NCI-H146 (cell line): ENCODE measurements at regions not wholly inside any gene's neighbourhood (a gene's known extent, or its start where the extent isn't known, plus 50 kb on each side); places are given as distances from the start of the nearest gene placed in this dataset.

Experiments used
- DNase-seq: peaks from one replicate; lab custom pipeline; 2025; lab: John Stamatoyannopoulos, UW

DNA sequence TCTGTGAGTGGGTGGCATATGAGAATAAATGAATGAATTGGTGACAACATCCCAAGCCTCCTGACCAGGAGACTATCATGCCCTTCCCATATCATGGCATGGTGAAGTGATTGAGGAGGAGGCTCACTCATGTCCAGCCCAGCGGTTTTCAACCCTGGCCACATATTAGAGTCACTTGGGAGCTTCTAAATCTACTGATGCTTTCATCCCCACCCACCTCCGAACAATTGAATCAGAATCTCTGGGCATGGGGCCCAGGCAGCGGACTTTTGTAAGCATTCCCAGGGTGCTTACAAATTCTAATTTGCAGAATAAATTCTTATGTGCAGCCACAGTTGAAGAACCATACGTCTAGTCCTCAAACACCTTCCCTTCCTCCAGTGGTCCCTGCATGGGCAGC is 81.7 kb upstream of the SEC11C start:
- DNase-seq = no peak

DNA sequence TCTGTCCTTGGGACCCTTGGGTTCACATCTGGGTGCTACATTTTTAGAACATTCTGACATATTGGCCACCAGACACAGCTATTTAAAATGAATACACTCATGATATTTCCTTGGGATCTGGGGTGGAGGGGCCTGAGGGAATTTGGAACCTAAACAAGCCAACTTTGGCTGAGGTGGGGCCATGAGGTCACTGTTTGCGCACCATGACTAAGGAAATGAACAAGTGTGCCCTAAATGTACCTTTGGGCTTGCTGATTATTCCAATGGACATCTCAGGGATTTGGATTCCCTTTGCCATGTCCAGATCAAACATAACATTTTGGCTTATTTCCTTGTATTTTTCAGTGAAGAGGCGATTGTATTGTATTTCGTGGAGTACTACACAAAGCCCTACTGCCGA is 80.5 kb upstream of the SEC11C start:
- no peak for DNase-seq

DNA sequence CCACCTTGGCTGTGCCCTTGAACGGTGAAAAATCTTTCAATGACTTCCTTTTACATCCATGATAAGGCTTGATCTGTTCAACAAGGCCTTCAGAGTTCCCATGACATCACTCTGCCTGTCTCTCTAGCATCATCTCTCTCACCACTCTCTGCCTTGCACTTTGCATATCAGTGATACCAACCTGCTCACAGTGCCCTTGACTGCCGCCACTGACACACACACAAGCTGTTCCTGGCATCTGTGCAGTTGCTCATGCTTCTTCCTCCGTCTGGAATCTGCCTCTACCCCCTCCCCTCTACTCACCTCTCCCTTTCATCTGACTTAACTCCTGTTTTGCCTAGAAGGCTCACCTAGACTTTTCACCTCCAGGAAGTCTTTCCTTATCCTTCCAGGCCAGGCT is 79.1 kb upstream of the SEC11C start:
- DNase-seq = no peak

DNA sequence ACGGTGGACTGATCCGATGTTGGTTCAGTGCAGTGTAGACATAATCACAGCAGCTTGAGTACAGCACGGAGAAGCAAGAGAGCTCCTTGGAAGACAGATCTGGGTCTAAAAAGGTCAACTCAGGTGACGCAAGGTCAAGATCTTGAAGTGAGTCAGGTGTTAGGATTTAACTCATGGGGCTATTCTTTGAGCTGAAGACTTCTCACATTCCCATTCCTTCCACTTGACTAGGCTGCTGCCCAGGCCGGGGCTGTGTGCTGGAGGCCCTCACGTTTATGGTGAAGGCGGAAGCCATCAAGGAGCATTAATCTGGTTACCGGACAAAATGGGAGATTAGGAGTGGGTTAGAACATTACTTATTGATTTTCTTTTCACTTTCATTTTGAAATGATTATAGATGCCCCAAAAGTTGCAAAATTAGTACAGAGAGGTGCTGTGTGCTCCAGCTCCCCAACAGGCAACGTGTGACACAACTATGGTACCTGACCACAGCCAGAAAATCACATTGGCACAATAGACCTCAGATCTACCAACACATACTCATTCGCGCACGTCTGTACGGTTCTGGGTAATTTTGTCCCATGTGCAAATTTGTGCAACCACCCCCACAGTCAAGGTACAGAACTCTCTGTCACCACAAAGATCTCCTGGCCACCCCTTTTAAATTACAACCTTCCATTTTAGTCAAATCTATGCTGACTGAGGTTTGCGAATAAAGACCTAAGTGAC is 77.6 kb upstream of the SEC11C start:
- no peak for DNase-seq

DNA sequence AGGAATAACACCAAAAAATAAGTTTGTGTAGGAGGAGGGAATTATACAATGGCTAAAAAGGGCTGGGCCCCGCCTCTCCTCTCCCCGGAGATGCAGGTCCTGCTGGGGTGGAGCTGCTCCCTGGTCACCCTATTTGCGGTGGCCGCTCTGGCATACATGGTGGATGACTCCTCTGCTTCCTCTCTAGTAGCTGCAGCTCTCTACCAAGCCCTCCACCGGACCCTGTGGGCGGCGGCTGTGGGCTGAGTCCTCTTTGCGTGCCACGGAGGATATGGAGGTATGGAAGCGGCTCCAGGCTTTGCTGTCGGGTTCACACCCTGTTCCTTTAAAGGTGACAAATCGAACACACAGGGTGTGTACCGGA is 77.1 kb upstream of the SEC11C start:
- no peak for DNase-seq

DNA sequence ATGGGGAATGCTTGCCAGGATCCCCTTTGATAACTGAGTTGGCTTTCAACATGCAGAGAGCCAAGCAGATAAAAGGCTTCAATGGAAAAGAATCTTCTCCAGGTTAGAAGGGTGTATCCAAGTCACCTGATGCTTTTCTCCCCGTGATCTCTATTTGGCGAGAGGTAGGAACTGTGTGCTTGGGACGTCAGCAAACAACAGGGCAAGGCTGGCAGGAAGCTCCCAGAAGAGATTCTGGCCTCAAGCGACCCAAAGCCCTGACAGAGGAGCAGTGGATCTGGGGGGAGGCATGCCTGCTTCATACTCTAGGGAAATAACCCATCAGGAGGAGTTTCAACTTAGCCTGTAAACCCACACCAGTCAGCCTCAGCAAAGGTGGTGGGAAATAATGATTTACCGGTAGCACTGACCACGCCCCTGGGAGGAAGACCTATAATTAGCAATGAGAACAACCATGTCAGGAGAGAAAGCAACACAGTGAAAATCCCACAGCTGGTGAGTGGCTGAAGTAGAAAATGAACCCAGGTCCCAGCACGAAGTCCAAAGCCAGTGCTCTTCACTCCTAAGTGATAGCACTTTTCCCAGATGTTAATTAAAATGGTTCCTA is 76.3 kb upstream of the SEC11C start:
- DNase-seq = peak; percentile 68

DNA sequence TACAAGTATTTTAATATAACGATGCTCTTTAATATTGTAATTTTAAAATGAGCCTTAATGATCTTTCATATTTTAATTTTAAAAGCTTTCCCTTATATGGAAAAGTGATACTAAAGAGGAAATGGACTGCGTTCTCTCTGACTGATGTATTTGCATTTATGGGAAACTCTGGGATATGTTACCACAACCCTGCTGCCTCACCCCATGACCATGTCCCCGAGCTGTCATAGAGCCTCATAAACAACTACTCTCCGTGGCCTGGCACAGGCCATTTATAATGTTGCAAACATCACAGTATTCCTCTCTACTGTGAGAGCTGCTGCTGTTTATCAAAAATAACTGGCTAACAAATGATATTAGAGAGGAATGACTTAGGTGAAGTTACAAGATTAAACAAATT is 75.8 kb upstream of the SEC11C start:
- DNase-seq = no peak

DNA sequence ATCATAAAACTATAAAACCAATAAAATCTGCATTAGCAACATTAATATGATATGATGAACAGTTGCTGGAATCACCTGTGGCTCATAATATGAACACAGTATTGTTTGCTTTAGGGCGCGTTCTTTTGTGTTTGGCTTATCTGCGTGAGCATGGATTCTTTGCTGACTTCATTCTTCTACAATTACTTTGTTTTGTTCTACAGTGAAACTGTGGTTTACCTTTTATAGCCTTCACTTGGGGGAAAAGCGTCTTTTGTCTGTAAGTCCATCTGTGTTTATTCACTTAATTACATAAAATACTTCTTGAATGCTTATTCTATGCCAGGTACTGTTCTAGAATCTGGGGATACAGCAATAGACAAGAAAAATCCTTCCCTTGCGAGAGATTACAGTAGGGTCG is 74.0 kb upstream of the SEC11C start:
- DNase-seq = peak; percentile 98

DNA sequence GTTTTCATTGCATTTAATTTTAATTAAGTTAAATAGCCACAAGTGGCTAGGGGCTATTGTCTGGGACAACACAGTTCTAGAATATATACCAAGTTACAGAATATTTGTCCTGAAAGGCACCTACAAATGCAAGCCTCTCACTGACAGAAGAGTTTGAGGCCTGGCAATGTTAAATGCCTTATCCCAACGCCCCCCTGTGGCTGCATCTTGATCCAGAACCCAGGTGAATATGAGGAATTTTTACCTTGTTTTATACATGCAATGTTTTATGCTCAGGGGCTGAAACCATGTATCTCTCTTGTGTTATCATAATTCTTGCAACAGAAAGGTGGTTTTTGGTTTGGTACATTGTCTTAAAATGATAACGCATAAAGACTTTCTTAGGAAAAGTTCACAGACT is 71.8 kb upstream of the SEC11C start:
- peak; percentile 79 for DNase-seq

DNA sequence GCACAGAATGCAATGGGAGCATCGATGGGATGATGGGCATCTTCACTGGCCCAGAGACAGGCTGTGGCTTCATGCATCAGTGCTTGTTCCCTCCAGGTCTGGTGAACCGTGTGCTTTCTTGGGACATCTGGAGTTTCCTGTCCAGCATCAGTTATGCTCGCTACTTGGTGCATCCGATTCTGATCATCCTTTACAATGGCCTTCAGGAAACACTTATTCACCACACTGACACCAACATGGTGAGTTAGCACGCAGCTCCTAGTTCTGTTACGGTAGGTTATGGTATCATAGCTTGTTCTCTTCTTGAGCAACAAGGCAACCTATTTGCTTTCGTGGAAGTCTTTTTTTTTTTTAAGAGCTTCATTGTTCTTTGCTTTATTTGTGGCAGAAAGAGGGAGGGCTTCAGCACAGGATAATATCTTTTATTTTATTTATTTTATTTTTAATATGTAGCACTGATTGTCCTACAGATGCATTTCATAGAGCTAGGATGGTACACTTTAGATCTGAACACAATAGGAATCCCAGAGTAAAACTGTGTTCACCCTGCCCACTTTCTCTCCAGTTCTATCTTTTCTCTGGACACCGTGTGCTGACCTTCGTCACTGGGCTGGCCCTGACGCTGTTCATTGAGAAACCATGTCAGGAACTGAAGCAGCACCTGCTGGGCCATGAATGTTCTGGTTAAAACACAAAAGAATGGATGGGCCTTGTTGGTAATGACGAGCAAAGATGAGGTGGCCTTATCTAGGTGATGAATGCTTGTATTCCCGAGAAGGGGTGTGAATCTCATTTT is 71.2 kb upstream of the SEC11C start:
- DNase-seq = no peak

DNA sequence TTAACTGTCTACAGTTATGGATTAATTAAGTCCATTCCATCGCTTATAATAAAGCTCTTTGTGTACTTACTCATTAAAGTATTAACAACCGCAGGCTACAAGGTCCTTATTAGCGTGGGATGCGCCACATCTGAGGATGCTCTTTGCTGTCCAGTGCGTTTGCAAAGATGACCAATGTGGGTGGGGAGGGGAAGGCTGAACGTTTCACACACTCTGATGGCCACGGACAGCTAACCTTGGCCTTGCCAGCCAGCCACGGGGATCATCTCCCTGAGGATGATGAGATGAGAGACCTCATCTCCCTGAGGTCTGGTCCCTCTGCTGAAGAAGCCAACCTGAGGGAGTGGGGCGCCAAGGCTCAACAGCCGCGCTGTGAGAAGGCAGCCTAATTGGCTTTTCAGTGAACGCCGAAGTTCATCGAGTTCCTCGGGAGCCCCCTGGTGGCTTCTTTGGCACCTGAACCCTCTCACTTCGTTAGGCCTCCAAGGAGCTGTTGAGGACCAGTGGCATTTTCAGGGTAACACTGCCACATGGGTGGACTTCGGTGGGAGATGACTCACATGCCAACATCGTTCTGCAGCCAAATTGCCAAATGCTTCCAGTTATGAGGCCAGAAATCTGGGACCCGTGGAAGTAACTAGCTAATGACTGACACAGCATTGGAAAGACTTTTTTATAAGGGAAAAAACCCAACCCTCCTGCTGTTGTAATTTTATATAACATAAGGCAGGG is 69.3 kb upstream of the SEC11C start:
- DNase-seq = peak; percentile 96

DNA sequence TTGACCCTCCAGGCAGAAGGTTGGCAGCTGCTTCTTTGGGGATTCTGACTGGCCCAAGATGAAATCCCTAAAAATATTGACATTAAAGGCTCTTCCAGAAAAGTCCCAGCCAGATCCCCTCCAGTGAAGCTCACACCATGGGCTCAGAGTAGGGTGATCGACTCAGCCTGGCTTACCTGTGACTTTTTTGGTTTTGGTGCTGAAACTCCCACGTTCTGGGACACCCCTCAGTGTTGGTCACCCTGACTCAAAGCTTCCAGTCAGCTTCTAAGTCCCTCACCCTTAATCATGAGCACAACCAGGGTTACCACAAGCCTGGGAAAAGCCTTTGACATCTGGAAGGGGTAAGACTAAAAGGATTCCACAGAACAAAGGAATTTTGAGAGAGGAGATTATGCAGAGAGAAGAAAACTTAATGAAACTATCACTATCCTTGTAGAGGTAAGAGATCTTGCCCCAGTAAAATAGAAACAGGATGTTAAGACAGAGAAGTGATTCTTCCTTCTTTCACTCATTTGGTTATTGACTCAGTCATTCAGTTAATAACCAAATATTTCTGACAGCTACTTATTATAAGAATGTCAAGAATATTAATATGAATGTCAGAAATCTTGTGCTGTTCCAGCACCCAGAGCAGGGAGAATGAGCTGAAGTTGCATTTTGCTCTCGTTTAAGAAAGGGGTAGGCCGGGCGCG is 66.8 kb upstream of the SEC11C start:
- DNase-seq = no peak

DNA sequence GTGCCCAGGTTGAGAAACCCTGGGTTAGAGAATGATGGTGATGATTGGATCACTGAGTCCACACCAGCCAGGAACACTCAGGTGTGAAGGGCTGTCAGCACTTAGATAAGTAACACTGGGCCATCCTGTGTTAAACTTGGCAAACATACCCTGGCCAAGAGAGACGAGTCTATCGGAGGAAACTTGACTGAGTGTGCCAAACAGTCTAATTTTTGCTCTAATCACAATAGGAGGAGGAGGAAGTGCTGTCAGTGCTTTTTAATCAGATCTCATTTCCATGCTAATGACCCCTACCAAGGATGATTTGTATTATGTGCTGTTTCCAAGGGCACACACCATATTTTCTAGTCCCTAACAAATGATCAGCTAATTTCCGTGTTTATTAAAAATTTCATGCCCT is 63.8 kb upstream of the SEC11C start:
- DNase-seq = no peak

DNA sequence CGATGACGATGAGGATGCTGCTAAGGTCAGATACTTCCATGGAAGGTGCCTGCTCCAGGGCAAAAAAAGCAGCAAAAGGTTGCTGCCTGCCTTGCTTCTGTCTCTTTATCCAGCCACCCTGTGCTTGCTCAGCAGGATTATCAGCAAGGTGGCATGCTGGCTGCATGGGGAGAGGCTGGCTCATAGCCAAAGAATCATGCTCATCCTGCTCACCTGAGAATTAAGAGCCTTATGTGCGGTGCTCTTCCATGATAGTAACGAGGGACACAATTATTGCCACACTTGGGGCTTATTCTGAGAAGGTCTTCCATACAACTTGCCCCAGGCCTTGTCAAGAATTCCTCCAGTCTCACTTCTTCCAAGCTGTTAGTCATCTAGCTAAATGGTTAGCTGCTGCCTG is 60.4 kb upstream of the SEC11C start:
- peak; percentile 95 for DNase-seq

DNA sequence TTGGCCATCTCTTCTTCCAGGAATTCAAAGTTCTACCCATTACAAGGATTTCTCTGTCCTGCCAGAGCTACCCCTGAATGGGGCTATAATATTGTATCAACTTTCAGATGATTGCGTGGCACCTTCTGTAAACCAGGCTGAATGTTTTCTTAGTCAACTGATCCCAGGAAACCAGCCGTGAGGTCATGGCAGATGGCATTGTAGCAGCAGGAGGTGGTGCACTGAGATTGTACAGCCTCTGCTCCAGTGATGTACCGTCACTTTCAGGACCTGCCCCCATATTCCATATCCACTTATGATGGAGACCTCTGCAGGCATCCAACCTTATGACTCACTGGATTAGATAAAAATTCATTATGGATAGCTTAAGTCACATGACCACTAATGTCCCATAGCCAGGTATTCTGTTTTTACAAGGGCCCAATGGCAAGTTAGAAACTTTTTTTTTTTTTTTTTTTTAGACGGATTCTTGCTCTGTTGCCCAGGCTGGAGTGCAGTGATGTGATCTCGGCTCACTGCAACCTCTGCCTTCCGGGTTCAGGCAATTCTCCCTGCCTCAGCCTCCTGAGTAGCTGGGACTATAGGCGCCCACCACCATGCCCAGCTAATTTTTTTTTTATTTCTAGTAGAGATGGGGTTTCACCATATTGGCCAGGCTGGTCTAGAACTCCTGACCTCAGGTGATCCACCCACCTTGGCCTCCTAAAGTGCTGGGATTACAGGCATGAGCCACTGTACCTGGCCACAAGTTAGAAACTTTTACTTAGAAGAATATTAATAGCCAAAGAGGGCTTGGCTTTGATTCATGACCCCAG is 59.8 kb upstream of the SEC11C start:
- peak; percentile 98 for DNase-seq

DNA sequence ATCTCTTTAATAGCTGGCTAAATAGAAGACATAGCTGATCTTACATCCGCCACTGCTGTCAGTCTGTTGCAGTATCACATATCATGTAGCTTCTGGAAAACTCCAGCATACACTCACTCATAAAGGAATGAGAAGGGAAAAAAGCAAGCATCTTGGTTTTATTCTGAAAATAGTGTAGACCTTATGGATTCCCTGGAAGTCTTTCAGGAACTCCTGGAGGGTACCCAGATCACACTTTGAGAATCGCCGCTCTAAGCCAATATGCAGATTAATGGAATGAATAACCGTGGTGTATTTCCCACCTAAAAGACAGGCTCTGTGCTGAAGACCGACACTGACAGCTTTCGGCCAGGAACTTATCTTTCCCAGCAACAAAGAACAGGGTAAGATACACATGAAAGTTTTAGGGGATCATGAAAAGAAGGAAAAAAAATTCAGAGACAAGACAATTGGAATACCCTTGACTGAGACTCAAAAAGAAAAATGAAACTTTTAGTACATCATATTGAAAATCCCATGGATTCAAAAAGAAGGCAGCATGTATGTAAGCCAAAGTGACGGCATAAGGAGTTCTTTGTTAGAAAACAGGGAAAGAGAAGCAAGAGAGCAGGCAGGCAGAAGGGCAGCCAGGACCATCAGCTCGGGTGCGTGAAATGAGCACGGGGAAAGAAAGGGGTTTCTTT is 56.4 kb upstream of the SEC11C start:
- no peak for DNase-seq

DNA sequence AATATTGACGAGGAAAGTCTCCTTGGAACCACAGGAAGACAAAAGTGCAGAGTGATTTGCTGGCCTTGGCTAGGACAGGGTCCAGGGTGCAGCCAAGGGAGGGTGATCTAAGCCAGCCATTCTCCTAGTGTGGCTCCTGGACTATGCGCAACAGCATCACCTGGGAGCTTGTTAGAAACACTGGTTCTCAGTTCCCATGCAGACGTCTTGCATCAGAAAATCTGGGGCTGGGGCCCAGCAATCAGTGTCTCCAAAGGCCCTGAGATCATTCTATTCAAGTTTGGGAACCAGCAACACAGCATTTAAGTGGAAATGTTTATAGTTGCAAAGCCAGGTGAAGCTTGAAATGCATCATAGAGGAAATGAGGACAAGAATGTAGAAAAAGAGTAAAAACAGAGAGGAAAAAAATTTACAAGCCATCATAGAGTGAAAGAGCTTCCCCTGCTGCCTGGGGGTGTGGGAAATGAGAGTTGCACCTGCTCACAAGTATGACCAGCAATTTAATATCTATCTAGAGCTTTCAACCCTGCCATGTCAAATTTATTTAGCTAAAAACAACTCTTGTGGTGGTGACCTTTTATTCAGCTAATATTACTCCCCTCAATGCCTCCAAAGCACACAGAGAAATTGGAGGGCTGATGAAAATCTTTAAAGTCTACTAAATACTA is 54.4 kb upstream of the SEC11C start:
- DNase-seq = peak; percentile 52

DNA sequence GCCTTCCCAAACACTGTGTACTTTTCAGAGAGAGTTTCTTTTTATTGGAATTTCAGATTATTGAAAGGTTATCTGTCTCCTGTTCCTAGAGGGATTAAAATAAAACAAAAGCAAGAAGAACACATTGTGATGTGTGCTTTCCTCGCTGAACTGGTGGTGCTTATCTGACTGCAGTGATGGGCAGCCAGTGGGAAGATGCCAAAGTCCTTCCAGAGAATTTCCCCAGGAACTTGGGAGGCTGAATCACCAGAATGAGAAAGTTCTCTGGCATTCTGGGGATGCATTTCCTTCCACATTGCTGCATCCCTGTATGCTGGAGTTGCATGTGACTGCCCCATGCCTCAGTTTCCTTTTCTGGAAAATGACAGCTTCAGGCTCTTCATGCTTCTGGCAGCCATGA is 53.9 kb upstream of the SEC11C start:
- no peak for DNase-seq

DNA sequence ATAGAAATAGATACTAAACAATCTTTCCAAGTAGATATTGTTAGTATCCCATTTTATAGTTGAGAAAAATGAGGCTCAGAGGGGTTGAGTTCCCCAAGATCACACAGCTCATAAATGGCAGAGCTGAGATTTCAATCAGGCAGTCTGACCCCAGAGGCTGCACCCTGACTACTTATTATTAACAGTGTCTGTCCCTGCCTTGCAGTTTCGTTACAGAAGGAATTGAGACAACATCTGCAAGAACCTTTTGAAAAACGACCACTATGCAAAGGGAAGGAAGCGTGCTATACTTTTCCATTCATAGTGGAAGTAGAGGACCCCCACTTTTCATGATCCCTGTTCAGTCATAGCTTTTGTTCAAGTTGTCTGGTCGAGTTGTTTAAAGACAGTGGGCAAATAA is 53.2 kb upstream of the SEC11C start:
- no peak for DNase-seq

DNA sequence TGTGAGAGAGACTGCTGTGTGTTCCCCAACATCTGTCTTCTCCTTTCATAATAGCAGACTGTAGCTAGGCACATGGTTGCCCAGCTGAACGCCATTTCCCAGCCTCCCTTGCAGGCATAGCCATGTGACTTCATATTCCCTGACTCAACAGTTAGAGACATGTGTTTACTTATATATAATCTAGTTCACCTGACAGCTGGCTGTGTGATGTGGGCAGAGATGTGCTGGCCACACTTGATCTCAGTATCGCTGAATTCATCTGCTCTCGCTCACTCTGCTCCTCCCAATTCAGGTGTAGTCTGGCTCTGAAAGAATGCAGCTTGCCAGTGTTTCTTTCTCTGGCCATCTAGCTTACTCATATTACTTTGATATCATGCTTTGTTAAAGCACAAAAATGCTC is 52.3 kb upstream of the SEC11C start:
- no peak for DNase-seq
